GM12878 (cell line): ENCODE measurements at regions not wholly inside any gene's neighbourhood (a gene's known extent, or its start where the extent isn't known, plus 50 kb on each side); places are given as distances from the start of the nearest gene placed in this dataset.

Source experiments
- SREBF2 ChIP-seq: IDR thresholded peaks from 2 replicates; pipeline ENCODE4 v1.6.1; 2012; ENCODE audit warnings: mild to moderate bottlenecking, low read length
- TF ChIP-seq, protein P1 (sequence below), 3 experiments: IDR thresholded peaks in 2 of 3; conservative IDR thresholded peaks in 1 of 3; 2 replicates each; pipeline ENCODE4 v1.5.1; 2011; ENCODE audit warnings: low read depth in 3 of 3, low read length in 3 of 3, mild to moderate bottlenecking in 3 of 3, control low read depth in 2 of 3, moderate library complexity in 2 of 3, inconsistent platforms in 1 of 3, mixed read lengths in 1 of 3; ENCODE audit not compliant: control insufficient read depth in 2 of 3, insufficient read depth in 1 of 3; ENCODE audit errors: extremely low read depth in 1 of 3

DNA sequence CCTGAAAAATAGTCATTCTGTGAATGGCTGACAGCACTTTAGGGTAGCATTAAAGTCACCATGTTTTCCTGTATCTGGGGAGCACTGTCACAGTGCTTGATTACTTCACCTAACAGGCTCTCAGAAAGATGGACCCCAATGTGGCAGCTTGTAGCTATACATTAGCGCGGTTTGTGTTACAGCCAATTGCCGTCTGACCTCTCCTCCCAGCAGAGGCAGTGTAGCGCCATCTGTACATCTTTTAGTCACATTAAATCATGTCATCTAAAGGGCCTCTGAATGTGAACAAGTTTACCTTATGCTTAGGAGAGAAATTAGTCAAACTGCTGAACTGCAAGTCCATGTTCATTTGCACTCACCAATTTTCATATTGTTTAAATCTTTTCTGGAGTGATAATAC, 113.7 kb downstream of the LMO3 start:
- no peak for TF ChIP-seq SREBF2
- TF ChIP-seq, protein P1, sequence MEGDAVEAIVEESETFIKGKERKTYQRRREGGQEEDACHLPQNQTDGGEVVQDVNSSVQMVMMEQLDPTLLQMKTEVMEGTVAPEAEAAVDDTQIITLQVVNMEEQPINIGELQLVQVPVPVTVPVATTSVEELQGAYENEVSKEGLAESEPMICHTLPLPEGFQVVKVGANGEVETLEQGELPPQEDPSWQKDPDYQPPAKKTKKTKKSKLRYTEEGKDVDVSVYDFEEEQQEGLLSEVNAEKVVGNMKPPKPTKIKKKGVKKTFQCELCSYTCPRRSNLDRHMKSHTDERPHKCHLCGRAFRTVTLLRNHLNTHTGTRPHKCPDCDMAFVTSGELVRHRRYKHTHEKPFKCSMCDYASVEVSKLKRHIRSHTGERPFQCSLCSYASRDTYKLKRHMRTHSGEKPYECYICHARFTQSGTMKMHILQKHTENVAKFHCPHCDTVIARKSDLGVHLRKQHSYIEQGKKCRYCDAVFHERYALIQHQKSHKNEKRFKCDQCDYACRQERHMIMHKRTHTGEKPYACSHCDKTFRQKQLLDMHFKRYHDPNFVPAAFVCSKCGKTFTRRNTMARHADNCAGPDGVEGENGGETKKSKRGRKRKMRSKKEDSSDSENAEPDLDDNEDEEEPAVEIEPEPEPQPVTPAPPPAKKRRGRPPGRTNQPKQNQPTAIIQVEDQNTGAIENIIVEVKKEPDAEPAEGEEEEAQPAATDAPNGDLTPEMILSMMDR (IDR thresholded peaks at IDR 0.05 in 2 of 3, conservative IDR thresholded peaks at IDR 0.05 in 1 of 3; ENCODE audit: control insufficient read depth in 2 of 3, extremely low read depth in 1 of 3, insufficient read depth in 1 of 3, low read depth in 3 of 3, low read length in 3 of 3): no peak
